Stimulated activated naive B cell treated with anti-CD40 and anti-IgM and Interleukin-4, amounts not matched to agents 10 μg/mL and 1 μg/mL and 100 μg/mL, for 72 hours (primary cell): ENCODE measurements at regions not wholly inside any gene's neighbourhood (a gene's known extent, or its start where the extent isn't known, plus 50 kb on each side); places are given as distances from the start of the nearest gene placed in this dataset.

Experiments used
- ATAC-seq, 2 donors: fragments of 150-1000 bp; cut with Tn5 transposase; replicated peaks; 2 replicates each; pipeline ENCODE4 v1.10.0; 2021; ENCODE audit warnings: moderate library complexity in 1 of 2
- DNase-seq: peaks from one replicate; pipeline ENCODE4 v3.0.0; 2021
- H3K27ac Mint-ChIP-seq: one replicate; pipeline ENCODE4 v1.8.0; 2022; ENCODE audit warnings: mild to moderate bottlenecking, mixed read lengths
- H3K27me3 Mint-ChIP-seq, 2 donors: one replicate each; pipeline ENCODE4 v1.8.0; 2022; ENCODE audit warnings: mixed read lengths in 2 of 2
- H3K36me3 Mint-ChIP-seq, 2 donors: one replicate each; pipeline ENCODE4 v1.8.0; 2022; ENCODE audit warnings: mixed read lengths in 2 of 2, mild to moderate bottlenecking in 1 of 2
- H3K4me1 Mint-ChIP-seq, 2 donors: one replicate each; pipeline ENCODE4 v1.8.0; 2022; ENCODE audit warnings: mixed read lengths in 2 of 2, mild to moderate bottlenecking in 1 of 2
- H3K4me3 Mint-ChIP-seq, 2 donors: one replicate each; pipeline ENCODE4 v1.8.0; 2022; ENCODE audit warnings: mild to moderate bottlenecking in 2 of 2, mixed read lengths in 2 of 2, moderate library complexity in 1 of 2
- H3K9me3 Mint-ChIP-seq, 2 donors: one replicate each; pipeline ENCODE4 v1.8.0; 2022; ENCODE audit warnings: mixed read lengths in 2 of 2, mild to moderate bottlenecking in 1 of 2

DNA sequence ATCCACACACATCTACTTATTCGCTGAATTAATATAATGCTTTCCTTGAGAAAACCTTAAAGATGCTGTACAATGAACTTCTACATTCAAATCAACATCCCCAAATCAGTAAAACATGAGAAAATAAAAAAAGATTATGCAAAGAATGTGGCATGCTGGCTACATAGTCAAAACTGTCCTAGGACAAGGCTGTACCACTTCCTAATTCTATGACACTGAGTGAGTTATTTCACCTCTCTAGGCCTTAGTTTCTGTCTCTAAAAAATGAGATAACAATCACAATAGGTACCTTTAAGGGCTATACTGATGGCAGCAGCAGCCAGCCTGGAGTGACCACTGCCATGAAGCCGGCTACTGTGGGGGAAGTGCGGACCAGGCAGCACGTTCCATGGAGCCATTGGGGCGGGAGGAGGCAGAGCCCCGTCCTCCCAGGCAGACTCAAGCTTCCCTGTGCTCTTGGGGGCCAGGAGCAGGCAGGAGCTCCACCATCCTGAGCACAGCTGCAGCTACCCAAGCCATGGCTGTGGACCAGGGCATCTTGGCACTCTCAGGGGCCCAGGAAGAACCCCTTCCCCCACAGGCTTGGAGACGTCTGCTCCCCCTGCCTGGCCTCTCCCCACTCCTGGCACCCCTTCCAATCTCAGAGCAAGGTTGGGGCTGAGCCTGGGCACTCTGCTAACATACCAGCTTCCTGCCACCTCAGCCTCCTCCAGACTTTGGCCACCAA lies 110.2 kb downstream of the ELAPOR2 start:
- DNase-seq (no peak), ATAC-seq (peak; percentile 96 to 98)
- Mint-ChIP-seq H3K4me1 (peaks cover 5 to 10% of the 10 kb centered on the region in 2 donors), H3K27ac (no peak overlapping the region), H3K36me3 (no peaks in the 10 kb centered on the region), H3K4me3 (no peak overlapping the region), H3K27me3 (peaks cover 0 to 6% of the 10 kb centered on the region in 2 donors), H3K9me3 (peaks cover 0 to 2% of the 10 kb centered on the region in 2 donors)

DNA sequence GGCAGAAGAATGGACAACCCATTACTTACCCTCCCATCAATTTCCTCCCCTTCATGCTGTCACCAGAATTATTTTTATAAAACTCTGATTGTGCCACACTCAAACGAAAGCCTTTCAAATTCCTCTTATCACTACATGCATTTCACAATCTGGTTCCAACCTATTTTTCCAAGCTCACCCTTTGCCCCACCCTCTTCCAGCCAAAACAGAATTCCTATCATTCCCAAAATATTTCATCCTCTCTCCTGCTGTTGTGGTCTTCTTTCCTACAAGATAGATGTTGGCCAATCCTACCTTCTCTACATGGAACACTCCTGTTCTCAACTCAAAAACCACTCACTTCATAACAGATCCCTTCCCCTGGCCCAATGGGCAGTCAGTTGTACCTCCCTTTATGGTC lies 111.5 kb downstream of the ELAPOR2 start:
- no peak for DNase-seq
- Mint-ChIP-seq H3K4me1 (peaks cover 5 to 10% of the 10 kb centered on the region in 2 donors), H3K4me3 (no peak overlapping the region), H3K27me3 (peaks cover 0 to 6% of the 10 kb centered on the region in 2 donors), H3K27ac (no peak overlapping the region), H3K9me3 (peaks cover 0 to 2% of the 10 kb centered on the region in 2 donors), H3K36me3 (no peaks in the 10 kb centered on the region)
- ATAC-seq, result no peak

DNA sequence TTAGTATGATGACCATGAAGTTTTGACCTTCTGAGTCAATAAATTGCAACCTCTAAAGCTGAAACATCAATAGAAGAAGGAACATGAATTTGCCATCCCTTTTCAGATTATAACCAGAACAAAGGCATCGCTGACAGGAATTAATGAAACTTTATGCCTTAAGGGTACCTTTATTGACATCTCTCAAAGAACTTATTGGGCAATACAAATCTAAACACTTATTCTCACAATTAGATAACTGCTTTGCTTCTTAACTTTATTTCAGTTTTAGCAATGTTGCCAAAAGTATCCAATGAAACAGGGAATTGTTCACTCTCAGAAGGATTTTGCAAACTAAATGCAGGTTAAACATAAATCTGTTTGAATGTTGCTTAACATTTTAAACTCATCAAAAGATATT lies 116.0 kb downstream of the ELAPOR2 start:
- H3K27me3 Mint-ChIP-seq, result peaks cover 0 to 6% of the 10 kb centered on the region in 2 donors
- ATAC-seq (no peak), DNase-seq (no peak)
- H3K4me1 Mint-ChIP-seq, result peaks cover under 1 to 4% of the 10 kb centered on the region in 2 donors
- no peak overlapping the region for H3K4me3 Mint-ChIP-seq
- no peaks in the 10 kb centered on the region for H3K36me3 Mint-ChIP-seq
- H3K27ac Mint-ChIP-seq, result no peak overlapping the region
- H3K9me3 Mint-ChIP-seq, result peaks cover 0 to 2% of the 10 kb centered on the region in 2 donors

DNA sequence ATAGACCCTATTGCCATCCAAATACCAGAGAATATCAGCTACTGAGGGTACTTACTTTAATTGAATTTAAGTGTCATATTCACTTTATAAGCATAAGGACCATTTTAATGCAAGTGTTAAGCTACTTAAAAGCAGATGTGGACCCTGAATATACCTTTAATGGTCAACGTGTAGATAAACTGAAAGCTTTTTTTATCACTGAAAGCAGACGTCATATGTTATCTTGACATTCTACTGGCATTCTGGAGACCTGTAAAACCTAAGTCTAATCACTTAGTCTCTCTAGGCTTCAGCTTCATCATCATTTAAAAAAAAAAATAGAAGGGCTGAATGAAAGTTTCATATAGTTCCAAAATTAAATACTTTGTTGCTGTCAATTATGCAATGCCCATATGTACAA lies 116.5 kb downstream of the ELAPOR2 start:
- H3K27me3 Mint-ChIP-seq, result peaks cover 0 to 3% of the 10 kb centered on the region in 2 donors
- H3K27ac Mint-ChIP-seq, result no peak overlapping the region
- peaks cover 0 to under 1% of the 10 kb centered on the region in 2 donors for H3K9me3 Mint-ChIP-seq
- no peak for ATAC-seq
- H3K36me3 Mint-ChIP-seq, result no peaks in the 10 kb centered on the region
- no peak for DNase-seq
- peaks cover 0 to 2% of the 10 kb centered on the region in 2 donors for H3K4me1 Mint-ChIP-seq
- no peak overlapping the region for H3K4me3 Mint-ChIP-seq

DNA sequence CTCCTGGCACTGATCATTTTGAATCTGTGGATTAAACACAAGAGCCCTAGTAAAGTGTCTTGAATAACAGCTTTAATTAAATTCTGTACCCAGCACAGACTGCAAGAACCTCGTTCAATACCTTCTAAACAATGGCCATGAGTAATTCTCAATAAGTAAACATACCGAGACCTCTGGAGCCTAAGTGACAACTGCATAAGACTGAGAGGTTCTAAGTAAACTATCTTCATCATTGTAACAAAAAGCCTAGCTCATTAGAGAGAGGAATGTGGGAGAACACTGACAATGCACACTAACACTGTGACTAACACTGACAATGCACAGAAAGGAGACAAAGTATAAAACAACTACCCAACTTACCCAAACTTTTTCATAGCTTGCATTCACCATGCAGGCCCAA lies 117.4 kb downstream of the ELAPOR2 start:
- no peaks in the 10 kb centered on the region for H3K27me3 Mint-ChIP-seq
- no peaks in the 10 kb centered on the region for H3K36me3 Mint-ChIP-seq
- DNase-seq (no peak), ATAC-seq (no peak)
- H3K4me1 Mint-ChIP-seq, result peaks cover 0 to 2% of the 10 kb centered on the region in 2 donors
- H3K4me3 Mint-ChIP-seq, result no peak overlapping the region
- no peaks in the 10 kb centered on the region for H3K9me3 Mint-ChIP-seq
- H3K27ac Mint-ChIP-seq, result no peak overlapping the region

DNA sequence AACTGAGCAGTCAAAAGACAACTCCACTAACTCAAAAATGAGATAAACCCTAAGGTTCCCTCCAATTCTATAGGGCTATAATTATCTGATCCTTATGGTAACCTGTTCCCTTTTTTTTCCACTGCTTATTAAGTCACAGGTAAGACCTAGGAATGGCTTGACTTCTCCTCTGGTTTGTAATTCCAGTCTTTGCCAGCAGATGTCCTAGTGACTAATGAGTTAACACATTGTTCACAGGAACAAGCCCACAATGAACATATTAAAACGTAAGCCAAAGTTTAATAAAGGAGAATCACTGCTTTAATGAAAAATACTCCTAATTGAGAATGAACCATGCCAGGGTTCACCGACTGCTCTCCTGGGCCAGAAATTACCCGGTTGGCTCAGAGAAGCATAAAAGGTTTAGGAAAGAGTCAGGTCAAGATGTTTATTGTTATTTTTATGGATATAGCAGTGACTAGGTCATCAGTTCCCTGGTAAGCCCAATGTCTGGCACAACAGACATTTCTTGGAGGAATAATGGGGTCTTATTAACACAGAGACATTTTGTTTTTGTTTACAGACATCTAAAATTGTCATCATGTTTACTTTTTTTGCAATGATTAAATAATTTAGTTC lies 120.1 kb downstream of the ELAPOR2 start:
- Mint-ChIP-seq H3K27me3 (no peaks in the 10 kb centered on the region), H3K4me3 (no peak overlapping the region), H3K9me3 (no peaks in the 10 kb centered on the region), H3K36me3 (no peaks in the 10 kb centered on the region), H3K27ac (no peak overlapping the region), H3K4me1 (peaks cover 0 to 2% of the 10 kb centered on the region in 2 donors)
- peak; percentile 64 to 72 for ATAC-seq
- DNase-seq, result no peak

DNA sequence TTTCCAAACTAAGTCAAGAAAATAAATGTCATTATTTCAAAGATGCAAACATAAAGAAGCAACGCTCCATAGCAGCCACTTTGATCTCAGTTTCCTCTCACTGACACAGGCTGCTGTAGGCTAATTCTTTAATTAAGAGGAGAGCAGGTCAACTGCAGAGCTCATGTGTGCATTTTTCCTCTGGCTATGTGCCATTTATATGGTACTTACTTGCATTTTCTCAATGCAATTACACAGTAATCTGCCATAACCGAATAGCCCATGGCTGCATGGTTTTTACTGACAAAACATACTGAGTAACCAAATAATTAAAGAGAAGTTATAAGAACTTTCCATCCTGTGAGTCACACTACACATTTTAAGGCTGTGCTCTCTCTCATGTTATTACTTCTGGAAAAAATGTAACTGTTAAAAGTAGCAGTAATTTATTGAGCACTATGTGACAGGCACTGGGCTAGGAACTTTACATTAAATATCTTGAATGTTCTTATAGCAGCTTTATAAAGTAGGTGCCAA lies 122.0 kb downstream of the ELAPOR2 start:
- no peaks in the 10 kb centered on the region for H3K36me3 Mint-ChIP-seq
- ATAC-seq (no peak), DNase-seq (no peak)
- H3K4me1 Mint-ChIP-seq, result peaks cover 0 to 2% of the 10 kb centered on the region in 2 donors
- no peak overlapping the region for H3K4me3 Mint-ChIP-seq
- no peaks in the 10 kb centered on the region for H3K9me3 Mint-ChIP-seq
- H3K27me3 Mint-ChIP-seq, result no peaks in the 10 kb centered on the region
- no peak overlapping the region for H3K27ac Mint-ChIP-seq

DNA sequence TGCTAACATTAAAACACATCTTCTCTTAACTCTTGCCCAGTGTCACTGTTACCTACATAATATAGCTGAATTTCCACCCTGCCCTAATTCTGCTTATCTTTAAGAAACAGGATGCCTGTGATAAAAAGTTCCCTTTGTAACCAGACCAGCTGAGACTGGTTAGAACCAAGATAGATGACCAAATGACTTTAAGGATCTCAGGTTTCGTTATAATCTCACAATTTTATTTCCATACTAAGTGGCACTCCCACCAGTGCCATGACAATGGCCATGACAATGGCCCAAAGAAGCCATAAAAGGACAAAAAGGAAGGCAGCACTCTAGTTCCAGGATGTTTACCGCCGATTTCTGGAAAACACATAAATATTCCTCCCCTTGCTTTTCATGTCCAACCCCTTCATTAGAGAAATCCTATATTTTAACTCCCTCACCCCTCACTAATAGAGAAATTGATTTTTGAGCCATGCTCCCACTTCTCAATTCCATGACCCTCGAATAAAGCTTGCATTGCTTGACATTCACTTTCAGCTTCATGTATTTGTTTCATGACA lies 126.1 kb downstream of the ELAPOR2 start:
- no peaks in the 10 kb centered on the region for H3K27me3 Mint-ChIP-seq
- peaks cover 5 to 6% of the 10 kb centered on the region in 2 donors for H3K9me3 Mint-ChIP-seq
- no peak overlapping the region for H3K27ac Mint-ChIP-seq
- peaks cover 3 to 6% of the 10 kb centered on the region in 2 donors for H3K36me3 Mint-ChIP-seq
- H3K4me3 Mint-ChIP-seq, result no peak overlapping the region
- ATAC-seq, result no peak
- H3K4me1 Mint-ChIP-seq, result peaks cover 6 to 9% of the 10 kb centered on the region in 2 donors
- no peak for DNase-seq

DNA sequence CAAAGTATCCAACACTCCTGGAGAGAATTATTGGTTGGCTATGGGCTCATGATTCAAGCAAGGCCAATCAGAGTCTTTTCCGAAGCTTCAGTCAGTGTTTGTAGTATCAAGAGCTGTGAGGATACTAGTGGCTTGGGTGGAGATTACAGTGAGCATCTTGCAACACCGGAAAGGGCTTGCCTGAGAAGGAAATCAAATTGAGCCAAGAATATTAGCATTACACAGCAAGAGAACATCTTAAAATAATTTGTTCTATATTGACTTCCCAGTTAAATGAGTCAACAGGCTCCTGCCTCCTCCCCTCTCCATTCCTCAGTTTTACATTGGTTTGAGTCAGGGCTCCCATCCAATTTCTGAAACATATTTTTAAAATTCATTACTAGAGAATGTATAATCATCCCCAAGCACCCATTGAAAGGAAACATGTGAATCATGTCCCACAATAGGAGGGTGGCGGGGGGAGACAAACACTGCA lies 127.4 kb downstream of the ELAPOR2 start:
- peaks cover 5 to 6% of the 10 kb centered on the region in 2 donors for H3K9me3 Mint-ChIP-seq
- peaks cover 6 to 9% of the 10 kb centered on the region in 2 donors for H3K4me1 Mint-ChIP-seq

DNA sequence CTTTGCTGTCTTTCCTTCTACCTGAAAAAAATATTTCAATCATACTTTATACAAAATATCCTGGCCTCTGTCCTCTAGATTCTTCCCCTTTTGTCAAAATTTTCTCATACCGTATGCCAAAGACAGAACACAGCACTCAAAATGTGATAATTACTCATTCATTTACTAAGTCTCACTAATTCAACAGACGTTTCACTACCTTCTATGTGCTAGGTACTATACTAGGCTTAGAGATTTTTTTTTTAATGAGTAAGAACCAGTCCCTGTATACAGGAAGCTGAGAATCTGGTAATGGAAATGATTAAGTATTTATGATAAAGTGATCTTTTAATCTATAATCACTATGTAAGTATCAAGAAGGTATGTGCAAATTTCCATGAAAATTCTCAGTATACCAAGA lies 128.0 kb downstream of the ELAPOR2 start:
- H3K9me3 Mint-ChIP-seq, result peaks cover 5 to 6% of the 10 kb centered on the region in 2 donors
- ATAC-seq (peak; percentile 44 to 68), DNase-seq (no peak)
- peaks cover 3 to 6% of the 10 kb centered on the region in 2 donors for H3K36me3 Mint-ChIP-seq
- no peaks in the 10 kb centered on the region for H3K27me3 Mint-ChIP-seq
- no peak overlapping the region for H3K27ac Mint-ChIP-seq
- no peak overlapping the region for H3K4me3 Mint-ChIP-seq
- H3K4me1 Mint-ChIP-seq, result peaks cover 6 to 9% of the 10 kb centered on the region in 2 donors

More for the DNA sequence above, 127.4 kb downstream of the ELAPOR2 start:
- no peak for DNase-seq
- ATAC-seq, result no peak
- Mint-ChIP-seq H3K36me3 (peaks cover 3 to 6% of the 10 kb centered on the region in 2 donors), H3K27me3 (no peaks in the 10 kb centered on the region), H3K27ac (no peak overlapping the region), H3K4me3 (no peak overlapping the region)

DNA sequence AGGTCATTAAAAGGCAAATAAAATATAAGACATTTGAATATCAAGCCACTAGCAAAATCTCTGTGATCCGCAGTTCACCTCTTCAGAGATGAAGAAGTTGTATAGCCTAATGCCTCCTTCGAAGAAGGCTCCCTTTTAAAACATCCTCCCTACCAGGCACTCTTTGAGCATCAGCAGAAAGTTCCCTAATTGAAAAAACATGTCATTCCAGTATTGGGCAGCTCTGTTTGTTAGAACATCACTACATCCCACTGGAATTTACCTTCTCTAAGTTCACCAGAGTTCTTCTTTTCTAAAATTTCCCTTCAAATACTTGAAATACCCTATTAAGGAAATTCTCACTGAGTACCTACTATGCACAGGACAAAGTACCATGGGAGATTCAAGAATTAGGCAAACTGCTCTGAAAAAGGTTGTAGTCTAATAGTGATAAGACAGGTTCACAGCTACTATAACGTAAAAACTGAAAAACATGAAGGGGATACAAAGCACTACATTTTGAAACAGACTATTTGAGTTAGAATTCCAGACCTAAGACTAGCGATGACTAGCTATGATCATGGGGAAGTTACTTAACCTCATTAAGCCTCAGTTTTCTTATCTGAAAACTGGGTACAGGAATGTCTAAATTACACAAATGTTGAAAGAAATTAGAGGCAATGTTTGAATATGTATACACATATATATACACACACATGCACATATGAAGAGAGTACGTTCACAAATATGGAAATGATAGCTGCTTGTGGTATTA lies 128.7 kb downstream of the ELAPOR2 start:
- Mint-ChIP-seq H3K4me1 (peaks cover 6 to 9% of the 10 kb centered on the region in 2 donors), H3K4me3 (no peak overlapping the region), H3K36me3 (peaks cover 3 to 6% of the 10 kb centered on the region in 2 donors), H3K9me3 (peaks cover 5 to 6% of the 10 kb centered on the region in 2 donors), H3K27ac (no peak overlapping the region), H3K27me3 (no peaks in the 10 kb centered on the region)
- DNase-seq (no peak), ATAC-seq (no peak)

DNA sequence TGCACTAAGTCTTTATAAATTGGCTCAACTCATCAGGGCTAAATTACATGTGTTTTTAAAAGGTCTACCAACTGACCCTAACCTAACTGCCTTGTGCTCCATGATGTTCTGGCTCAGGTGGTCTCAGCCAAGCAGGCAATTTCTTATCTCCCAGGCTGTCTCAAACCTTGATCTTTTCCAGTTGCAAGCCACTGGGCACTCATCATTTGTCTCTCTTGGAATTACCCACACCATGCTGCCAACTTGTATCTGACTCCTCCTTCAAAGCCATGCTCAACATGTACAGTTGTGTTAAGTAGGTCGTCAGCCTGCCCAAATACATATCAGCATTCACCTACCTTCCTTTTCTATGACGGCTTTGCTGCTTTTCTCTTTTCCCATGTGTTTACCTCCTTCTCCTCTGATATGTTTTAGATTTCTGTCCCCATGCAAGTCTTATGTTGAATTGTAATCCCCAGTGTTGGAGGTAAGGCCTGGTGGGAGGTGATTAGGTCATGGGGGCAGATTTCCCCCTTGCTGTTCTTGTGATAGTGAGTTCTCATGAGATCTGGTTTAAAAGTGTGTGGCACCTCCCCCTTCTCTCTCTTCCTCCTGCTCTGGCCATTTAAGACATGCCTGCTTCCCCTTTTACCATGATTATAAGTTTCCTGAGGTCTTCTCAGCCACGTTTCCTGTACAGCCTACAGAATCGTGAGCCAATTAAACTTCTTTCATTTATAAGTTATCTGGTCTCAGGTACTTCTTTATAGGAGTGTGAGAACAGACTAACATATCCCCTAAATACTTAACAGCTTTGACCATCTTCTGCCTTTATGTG lies 130.0 kb downstream of the ELAPOR2 start:
- peaks cover 5 to 6% of the 10 kb centered on the region in 2 donors for H3K9me3 Mint-ChIP-seq
- H3K4me1 Mint-ChIP-seq, result peaks cover 6 to 9% of the 10 kb centered on the region in 2 donors

DNA sequence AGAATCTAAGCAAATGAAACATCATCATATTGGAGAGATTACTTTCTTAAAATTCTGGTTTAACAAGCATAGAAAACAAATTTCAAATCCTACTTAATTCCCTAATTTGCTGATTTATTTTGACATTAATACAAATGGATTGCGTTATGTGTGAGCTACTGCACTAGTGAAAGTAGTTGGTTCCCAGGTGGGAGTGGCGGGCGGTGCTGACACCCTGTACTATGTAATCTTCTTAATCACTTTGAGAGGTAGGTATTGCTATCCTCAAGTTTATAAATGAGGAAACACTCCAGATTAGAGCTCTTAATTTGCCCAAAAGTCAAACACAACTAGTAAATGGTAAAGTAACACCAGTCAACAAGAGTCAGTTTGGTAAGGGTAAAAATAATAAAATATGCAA lies 131.1 kb downstream of the ELAPOR2 start:
- Mint-ChIP-seq H3K4me1 (peaks cover 6 to 9% of the 10 kb centered on the region in 2 donors), H3K36me3 (peaks cover 3 to 6% of the 10 kb centered on the region in 2 donors), H3K27ac (no peak overlapping the region), H3K27me3 (no peaks in the 10 kb centered on the region), H3K4me3 (no peak overlapping the region), H3K9me3 (peaks cover 5 to 6% of the 10 kb centered on the region in 2 donors)
- DNase-seq, result no peak
- ATAC-seq, result no peak

More for the DNA sequence above, 130.0 kb downstream of the ELAPOR2 start:
- Mint-ChIP-seq H3K36me3 (peaks cover 3 to 6% of the 10 kb centered on the region in 2 donors), H3K4me3 (no peak overlapping the region), H3K27me3 (no peaks in the 10 kb centered on the region), H3K27ac (peak overlapping the region; percentile 52)
- ATAC-seq, result peak; percentile 72 to 86
- DNase-seq, result no peak
